OCI-LY7 (cell line): ENCODE measurements at regions not wholly inside any gene's neighbourhood (a gene's known extent, or its start where the extent isn't known, plus 50 kb on each side); places are given as distances from the start of the nearest gene placed in this dataset.

Experiments used
- BruUV-seq: library from RNA; stranded (reverse); fragments of 400-500 nt; replicated peaks from 2 replicates; lab custom pipeline; 2021; lab: Mats Ljungman, UMichigan
- CTCF ChIA-PET: fragments of 300-600 bp; sonication (Branson Sonifier 250); formaldehyde crosslinking; loops from one replicate; lab custom pipeline; 2022; ENCODE audit warnings: antibody characterized with exemption; ENCODE audit not compliant: unreplicated experiment; lab: Charles Lee
- POLR2A ChIA-PET: fragments of 300-600 bp; sonication (Branson Sonifier 250); formaldehyde crosslinking; loops from one replicate; lab custom pipeline; 2022; ENCODE audit warnings: antibody characterized with exemption; lab: Charles Lee
- DNase-seq: peaks from one replicate; pipeline ENCODE4 v3.0.0-alpha.2; 2015; ENCODE audit warnings: low spot score
- H2AFZ ChIP-seq: fragments of 200-600 bp; sonication (generic), shearing (Covaris generic); 2 replicates; pipeline ENCODE4 v1.6.1; 2014; ENCODE audit warnings: mild to moderate bottlenecking, antibody characterized with exemption, low read length, moderate library complexity
- H3K27ac ChIP-seq: fragments of 200-600 bp; sonication (generic); 2 replicates; pipeline ENCODE4 v1.5.1; 2014; ENCODE audit warnings: mixed run types, low read depth, mild to moderate bottlenecking, moderate library complexity, low read length, inconsistent platforms; ENCODE audit not compliant: poor library complexity, severe bottlenecking
- H3K36me3 ChIP-seq: fragments of 200-600 bp; sonication (generic); 2 replicates; pipeline ENCODE4 v1.6.1; 2014; ENCODE audit warnings: mild to moderate bottlenecking, antibody characterized with exemption, low read length, moderate library complexity, mixed read lengths; ENCODE audit not compliant: insufficient read depth
- H3K4me1 ChIP-seq: fragments of 200-600 bp; sonication (generic); 2 replicates; pipeline ENCODE4 v1.5.1; 2014; ENCODE audit warnings: mild to moderate bottlenecking, low read length; ENCODE audit not compliant: insufficient read depth, poor library complexity, severe bottlenecking
- H3K4me2 ChIP-seq: fragments of 200-600 bp; sonication (generic); 2 replicates; pipeline ENCODE4 v1.6.1; 2014; ENCODE audit warnings: mild to moderate bottlenecking, low read length
- H3K4me3 ChIP-seq: fragments of 200-600 bp; sonication (generic); 2 replicates; pipeline ENCODE4 v1.5.1; 2014; ENCODE audit warnings: mild to moderate bottlenecking, low read depth, low read length; ENCODE audit not compliant: poor library complexity, severe bottlenecking
- H3K79me2 ChIP-seq: fragments of 200-600 bp; sonication (generic); 2 replicates; pipeline ENCODE4 v1.6.1; 2016; ENCODE audit warnings: low read depth, mild to moderate bottlenecking, low read length, moderate library complexity, mixed read lengths; ENCODE audit not compliant: insufficient read depth
- H3K9me2 ChIP-seq: fragments of 200-600 bp; sonication (generic); 2 replicates; pipeline ENCODE4 v1.6.1; 2016; ENCODE audit warnings: mild to moderate bottlenecking, low read length, mixed read lengths; ENCODE audit not compliant: insufficient read depth
- H3K9me3 ChIP-seq: fragments of 200-600 bp; sonication (generic); 2 replicates; pipeline ENCODE4 v1.6.1; 2014; ENCODE audit warnings: mild to moderate bottlenecking, mixed run types, low read length, mixed read lengths
- H4K20me1 ChIP-seq: fragments of 200-600 bp; sonication (generic); 2 replicates; pipeline ENCODE4 v1.6.1; 2014; ENCODE audit warnings: mild to moderate bottlenecking, antibody characterized with exemption, low read length, moderate library complexity, mixed read lengths; ENCODE audit not compliant: insufficient read depth
- EZH2phosphoT487 ChIP-seq: fragments of 200-600 bp; sonication (generic); IDR thresholded peaks from 2 replicates; pipeline ENCODE4 v1.6.1; 2018; ENCODE audit warnings: low read depth, borderline replicate concordance, mild to moderate bottlenecking, mixed run types, antibody characterized with exemption, low read length, moderate library complexity, mixed read lengths
- intact Hi-C: fragments of 100-400 bp; cut with micrococcal nuclease; formaldehyde crosslinking; loops from one replicate; pipeline ENCODE4 v1.10.0; 2022; ENCODE audit not compliant: unreplicated experiment
- TF ChIP-seq, protein P1 (sequence below): fragments of 200-600 bp; sonication (generic); conservative IDR thresholded peaks from 2 replicates; pipeline ENCODE4 v1.5.1; 2014; ENCODE audit warnings: mild to moderate bottlenecking, antibody characterized with exemption, low read length, moderate library complexity, mixed read lengths

DNA sequence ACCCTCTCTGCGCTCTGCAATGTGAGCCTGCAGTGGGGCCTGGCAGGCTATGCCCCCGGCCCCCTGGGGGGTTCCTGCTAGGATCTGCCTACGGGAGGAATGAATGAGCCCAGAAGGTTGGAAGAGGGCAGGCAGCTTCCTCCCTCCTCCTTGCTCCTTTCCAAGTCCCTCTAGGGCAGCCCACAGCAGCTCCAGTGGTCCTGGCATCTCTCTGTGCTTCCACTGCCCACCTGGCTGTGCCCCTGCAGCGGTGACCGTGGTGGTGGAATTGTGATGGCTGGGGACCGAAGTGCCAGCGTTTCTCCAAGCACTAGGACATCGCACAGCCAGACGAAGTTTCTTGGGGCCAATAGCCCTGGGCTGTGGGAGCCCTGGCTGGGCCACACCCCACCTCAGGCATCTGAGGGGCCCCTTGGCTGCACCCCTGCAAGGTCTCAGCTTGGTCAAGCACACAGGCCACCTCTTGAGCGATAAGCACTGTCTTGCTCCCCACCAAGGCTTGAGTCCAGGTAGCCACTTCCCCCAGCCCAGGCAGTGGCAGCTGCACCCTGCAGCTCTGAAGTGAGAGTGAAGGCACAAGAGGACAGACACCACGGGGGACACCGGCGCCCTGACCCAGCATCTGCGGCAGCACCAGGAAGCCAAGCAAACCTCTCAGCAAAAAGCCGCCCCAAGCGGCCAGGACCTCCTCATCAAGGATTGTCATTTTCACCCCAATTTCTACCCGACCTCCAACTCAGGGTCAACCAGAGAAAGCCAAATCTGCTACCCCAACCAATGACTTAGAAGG, 346.3 kb downstream of the CTTN start:
- intact Hi-C loops: no loop called here
- Histone ChIP-seq H3K4me3 (no peak overlapping the region), H3K4me1 (no peaks in the 10 kb centered on the region), H3K79me2 (no peaks in the 10 kb centered on the region), H3K36me3 (no peaks in the 10 kb centered on the region), H3K27ac (no peak overlapping the region), H3K4me2 (no peak overlapping the region), H2AFZ (no peak overlapping the region), H3K9me2 (no peaks in the 10 kb centered on the region), H4K20me1 (no peaks in the 10 kb centered on the region), H3K9me3 (no peaks in the 10 kb centered on the region)
- no peak for DNase-seq
- TF ChIP-seq, protein P1, sequence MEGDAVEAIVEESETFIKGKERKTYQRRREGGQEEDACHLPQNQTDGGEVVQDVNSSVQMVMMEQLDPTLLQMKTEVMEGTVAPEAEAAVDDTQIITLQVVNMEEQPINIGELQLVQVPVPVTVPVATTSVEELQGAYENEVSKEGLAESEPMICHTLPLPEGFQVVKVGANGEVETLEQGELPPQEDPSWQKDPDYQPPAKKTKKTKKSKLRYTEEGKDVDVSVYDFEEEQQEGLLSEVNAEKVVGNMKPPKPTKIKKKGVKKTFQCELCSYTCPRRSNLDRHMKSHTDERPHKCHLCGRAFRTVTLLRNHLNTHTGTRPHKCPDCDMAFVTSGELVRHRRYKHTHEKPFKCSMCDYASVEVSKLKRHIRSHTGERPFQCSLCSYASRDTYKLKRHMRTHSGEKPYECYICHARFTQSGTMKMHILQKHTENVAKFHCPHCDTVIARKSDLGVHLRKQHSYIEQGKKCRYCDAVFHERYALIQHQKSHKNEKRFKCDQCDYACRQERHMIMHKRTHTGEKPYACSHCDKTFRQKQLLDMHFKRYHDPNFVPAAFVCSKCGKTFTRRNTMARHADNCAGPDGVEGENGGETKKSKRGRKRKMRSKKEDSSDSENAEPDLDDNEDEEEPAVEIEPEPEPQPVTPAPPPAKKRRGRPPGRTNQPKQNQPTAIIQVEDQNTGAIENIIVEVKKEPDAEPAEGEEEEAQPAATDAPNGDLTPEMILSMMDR: no peak
- no peak for TF ChIP-seq EZH2phosphoT487
- POLR2A ChIA-PET: no interaction called here
- no TSS peak for BruUV-seq
- CTCF ChIA-PET: no interaction called here

DNA sequence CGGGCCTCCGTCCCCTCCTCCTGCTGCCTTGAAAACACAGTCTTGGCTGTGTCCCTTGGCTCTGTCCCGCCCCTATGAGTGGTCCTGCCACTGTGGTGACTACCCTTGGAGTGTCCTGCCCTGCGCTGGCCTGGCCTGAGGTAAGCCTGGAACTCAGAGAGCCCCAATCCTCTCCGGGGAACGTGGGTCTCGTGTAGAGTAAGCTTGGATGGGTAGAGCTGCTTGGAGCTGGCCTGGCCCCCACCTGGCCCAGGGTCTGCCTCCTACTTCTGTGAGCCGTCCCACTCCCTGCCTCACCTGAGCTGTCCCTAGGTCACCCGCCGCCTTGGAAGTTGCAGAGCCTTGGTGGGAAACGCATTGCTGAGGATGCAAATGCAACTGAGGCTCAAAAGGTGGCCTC, 347.1 kb downstream of the CTTN start:
- TF ChIP-seq, protein P1: no peak
- TF ChIP-seq EZH2phosphoT487: no peak

DNA sequence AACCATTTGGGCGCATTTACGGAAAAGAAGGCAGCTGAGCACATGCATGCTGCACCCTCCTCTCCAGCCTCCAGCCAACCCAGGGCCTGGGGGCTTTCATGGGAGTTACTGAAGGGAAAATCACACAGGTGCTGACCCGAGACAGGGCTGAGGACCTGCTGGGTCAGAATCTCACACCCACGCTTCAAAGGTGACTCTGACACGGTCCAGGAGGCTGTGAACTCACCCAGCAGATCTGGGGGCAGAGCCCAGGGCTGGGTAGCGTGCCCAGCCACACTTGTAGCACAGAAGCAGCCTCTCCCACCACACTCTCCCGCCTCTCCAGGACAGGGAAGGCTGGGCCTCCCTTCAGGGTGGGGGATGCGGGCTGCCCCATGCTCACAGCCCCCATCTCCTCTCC, 347.6 kb downstream of the CTTN start:
- Histone ChIP-seq H3K36me3 (no peaks in the 10 kb centered on the region), H3K79me2 (no peaks in the 10 kb centered on the region), H3K4me1 (no peaks in the 10 kb centered on the region), H4K20me1 (no peaks in the 10 kb centered on the region), H3K4me3 (no peak overlapping the region), H2AFZ (no peak overlapping the region), H3K9me2 (no peaks in the 10 kb centered on the region), H3K4me2 (no peak overlapping the region), H3K9me3 (peaks cover 6% of the 10 kb centered on the region; the same call in 1 of the 2 replicates), H3K27ac (no peak overlapping the region)
- no TSS peak for BruUV-seq
- ChIA-PET CTCF (no interaction called here), POLR2A (no interaction called here)
- intact Hi-C loops: no loop called here
- TF ChIP-seq EZH2phosphoT487: no peak
- TF ChIP-seq, protein P1: no peak
- DNase-seq: no peak

More for the DNA sequence above, 347.1 kb downstream of the CTTN start:
- no peak overlapping the region for H2AFZ ChIP-seq
- H4K20me1 ChIP-seq: no peaks in the 10 kb centered on the region
- DNase-seq: no peak
- H3K9me3 ChIP-seq: 0 out of 2 replicates have a peak, but pooled peaks cover under 1% of the 10 kb centered on the region
- H3K4me3 ChIP-seq: no peak overlapping the region
- H3K4me2 ChIP-seq: no peak overlapping the region
- no peaks in the 10 kb centered on the region for H3K79me2 ChIP-seq
- intact Hi-C loops: no loop called here
- BruUV-seq: no TSS peak
- H3K36me3 ChIP-seq: no peaks in the 10 kb centered on the region
- POLR2A ChIA-PET: no interaction called here
- no peak overlapping the region for H3K27ac ChIP-seq
- CTCF ChIA-PET: no interaction called here
- no peaks in the 10 kb centered on the region for H3K9me2 ChIP-seq
- no peaks in the 10 kb centered on the region for H3K4me1 ChIP-seq
